ENCODE measurements at regions not wholly inside any gene's neighbourhood (a gene's known extent, or its start where the extent isn't known, plus 50 kb on each side); places are given as distances from the start of the nearest gene placed in this dataset.

- DNase-seq: no peak
Observed at GRCh38 chr17:79441356-79442160, 169.3 kb downstream of the RBFOX3 start.

- no peak for DNase-seq
Observed at GRCh38 chr17:79440251-79440650, 170.6 kb downstream of the RBFOX3 start.

- DNase-seq: no peak
Observed at GRCh38 chr17:79439493-79439892, 171.4 kb downstream of the RBFOX3 start.

- DNase-seq: no peak
Observed at GRCh38 chr17:79438546-79439334, 172.1 kb downstream of the RBFOX3 start.

- DNase-seq: no peak
Observed at GRCh38 chr17:79438058-79438457, 172.8 kb downstream of the RBFOX3 start.

- DNase-seq: no peak
Observed at GRCh38 chr17:79437081-79437480, 173.8 kb downstream of the RBFOX3 start.

GRCh38 chr17:79435962-79436361 is 174.9 kb downstream of the RBFOX3 start:
- DNase-seq: no peak

GRCh38 chr17:79435296-79435695 is 175.6 kb downstream of the RBFOX3 start:
- DNase-seq: no peak

GRCh38 chr17:79434215-79434614 is 176.6 kb downstream of the RBFOX3 start:
- DNase-seq: no peak

- DNase-seq: no peak
Observed at GRCh38 chr17:79433379-79433778, 177.5 kb downstream of the RBFOX3 start.

- DNase-seq: no peak
Observed at GRCh38 chr17:79431175-79431574, 179.7 kb downstream of the RBFOX3 start.

GRCh38 chr17:79429864-79430494 is 180.9 kb downstream of the RBFOX3 start:
- no peak for DNase-seq

GRCh38 chr17:79428988-79429387 is 181.9 kb downstream of the RBFOX3 start:
- no peak for DNase-seq

GRCh38 chr17:79427621-79428539 is 183.0 kb downstream of the RBFOX3 start:
- no peak for DNase-seq

- DNase-seq: no peak
Observed at GRCh38 chr17:79425686-79426085, 185.2 kb downstream of the RBFOX3 start.

GRCh38 chr17:79424471-79425185 is 186.2 kb downstream of the RBFOX3 start:
- DNase-seq: no peak

- no peak for DNase-seq
Observed at GRCh38 chr17:79423811-79424465, 186.9 kb downstream of the RBFOX3 start.

- no peak for DNase-seq
Observed at GRCh38 chr17:79422236-79422635, 188.6 kb downstream of the RBFOX3 start.

- no peak for DNase-seq
Observed at GRCh38 chr17:79420318-79421243, 190.3 kb downstream of the RBFOX3 start.

- no peak for DNase-seq
Observed at GRCh38 chr17:79417476-79417988, 193.3 kb downstream of the RBFOX3 start.
